ENCODE measurements at regions not wholly inside any gene's neighbourhood (a gene's known extent, or its start where the extent isn't known, plus 50 kb on each side); places are given as distances from the start of the nearest gene placed in this dataset.

DNA sequence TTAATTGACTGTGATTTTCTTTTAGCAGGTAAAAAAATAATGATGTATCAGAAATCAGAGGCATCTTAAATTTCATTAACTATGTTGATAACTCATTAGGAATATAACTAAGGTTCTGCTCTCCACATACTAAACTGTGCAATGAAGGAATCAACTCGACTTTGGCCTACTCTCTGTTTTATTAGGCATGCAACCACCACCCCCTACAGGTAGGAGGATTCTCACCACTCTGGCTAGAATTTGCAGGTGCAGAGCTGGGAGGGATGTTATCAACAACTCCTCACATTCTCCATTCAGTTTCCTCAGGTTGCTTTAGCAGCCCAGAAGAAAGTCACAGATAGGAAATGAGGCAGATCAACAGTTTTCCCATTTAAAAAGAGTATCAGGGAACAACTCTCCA lies 160.1 kb downstream of the COX18 start:
- peak; percentile 23 for DNase-seq
- H3K9me3 ChIP-seq (ENCODE audit: low read depth): no peaks in the 10 kb centered on the region
- no peaks in the 10 kb centered on the region for H3K36me3 ChIP-seq (ENCODE audit: low read depth)
- H3K79me2 ChIP-seq (ENCODE audit: insufficient read depth): no peaks in the 10 kb centered on the region
- no peak overlapping the region for H3K4me3 ChIP-seq
- TF ChIP-seq EZH2 (IDR thresholded peaks at IDR 0.05; ENCODE audit: insufficient read depth, poor library complexity, severe bottlenecking) (no peak), EZH2phosphoT487 (IDR thresholded peaks at IDR 0.05; ENCODE audit: insufficient read depth, low read depth) (no peak)
- H4K20me1 ChIP-seq (ENCODE audit: insufficient read depth): no peaks in the 10 kb centered on the region
- H3K27me3 ChIP-seq (replicated peaks; ENCODE audit: insufficient read depth): no peaks in the 10 kb centered on the region
- no peak overlapping the region for H3K9ac ChIP-seq
- in situ Hi-C loops (cut with MboI): no loop called here
- no peak overlapping the region for H3K27ac ChIP-seq
- H2AFZ ChIP-seq: no peak overlapping the region
- 3 to 16% methylated on average over 1 of the region's 1 CpG for WGBS, 2 experiments (ENCODE audit: low coverage in 1 of 2, low lambda C conversion rate in 2 of 2, missing lambda C conversion rate in 2 of 2)
- no peaks in the 10 kb centered on the region for H3K4me1 ChIP-seq (ENCODE audit: insufficient read depth)
- no peaks in the 10 kb centered on the region for H3K9me2 ChIP-seq (ENCODE audit: insufficient read depth)
- no peaks in the 10 kb centered on the region for H3F3A ChIP-seq (ENCODE audit: insufficient read depth)
- no peak overlapping the region for H3K4me2 ChIP-seq (ENCODE audit: unreplicated experiment)

DNA sequence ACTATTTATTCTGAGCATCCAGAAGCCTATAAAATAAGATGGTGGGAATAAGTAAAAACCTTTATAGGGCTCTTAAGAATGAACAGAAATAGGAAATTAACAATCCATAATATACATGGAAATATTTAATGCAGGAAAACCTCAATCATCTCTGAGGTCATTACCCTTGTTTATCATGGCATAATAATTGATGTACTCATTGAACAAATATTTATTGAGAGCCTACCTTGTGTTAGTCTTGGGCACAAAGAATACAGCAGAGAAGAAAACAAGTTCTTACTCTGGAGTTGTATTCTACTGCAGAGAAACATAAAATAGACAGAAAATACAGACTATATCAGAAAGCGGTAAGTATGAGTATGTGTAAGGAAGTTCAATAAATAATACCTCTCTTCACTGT lies 167.2 kb downstream of the COX18 start:
- DNase-seq: no peak
- H3K27me3 ChIP-seq (replicated peaks; ENCODE audit: insufficient read depth): no peaks in the 10 kb centered on the region
- no peak overlapping the region for H3K4me3 ChIP-seq
- no peaks in the 10 kb centered on the region; the same call in 1 of the 2 replicates for H3K9me2 ChIP-seq (ENCODE audit: insufficient read depth)
- no peak overlapping the region for H3K9ac ChIP-seq
- no peak overlapping the region for H3K27ac ChIP-seq
- H3K36me3 ChIP-seq (ENCODE audit: low read depth): no peaks in the 10 kb centered on the region
- in situ Hi-C loops (cut with MboI): no loop called here
- H3K79me2 ChIP-seq (ENCODE audit: insufficient read depth): no peaks in the 10 kb centered on the region
- no peak overlapping the region for H2AFZ ChIP-seq
- H4K20me1 ChIP-seq (ENCODE audit: insufficient read depth): no peaks in the 10 kb centered on the region
- 42 to 57% methylated on average over 1 of the region's 1 CpG for WGBS, 2 experiments (ENCODE audit: low coverage in 1 of 2, low lambda C conversion rate in 2 of 2, missing lambda C conversion rate in 2 of 2)
- H3K4me2 ChIP-seq (ENCODE audit: unreplicated experiment): no peak overlapping the region
- no peak for TF ChIP-seq EZH2phosphoT487 (IDR thresholded peaks at IDR 0.05; ENCODE audit: insufficient read depth, low read depth)
- TF ChIP-seq EZH2 (IDR thresholded peaks at IDR 0.05; ENCODE audit: insufficient read depth, poor library complexity, severe bottlenecking): no peak
- H3K4me1 ChIP-seq (ENCODE audit: insufficient read depth): peaks cover 18% of the 10 kb centered on the region
- H3K9me3 ChIP-seq (ENCODE audit: low read depth): no peaks in the 10 kb centered on the region
- peaks cover 12% of the 10 kb centered on the region for H3F3A ChIP-seq (ENCODE audit: insufficient read depth)

GRCh38 chr4:72901553-72901952 lies 168.0 kb downstream of the COX18 start:
- Histone ChIP-seq H3F3A (ENCODE audit: insufficient read depth) (peaks cover 20% of the 10 kb centered on the region), H3K4me1 (ENCODE audit: insufficient read depth) (peaks cover 24% of the 10 kb centered on the region), H3K36me3 (ENCODE audit: low read depth) (no peaks in the 10 kb centered on the region), H3K9me2 (ENCODE audit: insufficient read depth) (no peaks in the 10 kb centered on the region; the same call in 1 of the 2 replicates), H3K79me2 (ENCODE audit: insufficient read depth) (no peaks in the 10 kb centered on the region), H3K4me3 (no peak overlapping the region), H2AFZ (no peak overlapping the region), H3K9me3 (ENCODE audit: low read depth) (no peaks in the 10 kb centered on the region), H3K9ac (no peak overlapping the region), H4K20me1 (ENCODE audit: insufficient read depth) (no peaks in the 10 kb centered on the region), H3K27me3 (replicated peaks; ENCODE audit: insufficient read depth) (no peaks in the 10 kb centered on the region), H3K27ac (no peak overlapping the region), H3K4me2 (ENCODE audit: unreplicated experiment) (peak overlapping the region; percentile 21)
- DNase-seq: no peak
- in situ Hi-C loops (cut with MboI): no loop called here
- no peak for TF ChIP-seq EZH2phosphoT487 (IDR thresholded peaks at IDR 0.05; ENCODE audit: insufficient read depth, low read depth)
- no peak for TF ChIP-seq EZH2 (IDR thresholded peaks at IDR 0.05; ENCODE audit: insufficient read depth, poor library complexity, severe bottlenecking)
- WGBS, 2 experiments (ENCODE audit: low coverage in 1 of 2, low lambda C conversion rate in 2 of 2, missing lambda C conversion rate in 2 of 2): 76% methylated on average over 2 of the region's 2 CpGs

- in situ Hi-C loops (cut with MboI): no loop called here
- no peak overlapping the region for H3K9ac ChIP-seq
- H3K36me3 ChIP-seq (ENCODE audit: low read depth): no peaks in the 10 kb centered on the region
- 0 to 3% methylated on average over 2 of the region's 2 CpGs for WGBS, 2 experiments (ENCODE audit: low coverage in 1 of 2, low lambda C conversion rate in 2 of 2, missing lambda C conversion rate in 2 of 2)
- peaks cover 26% of the 10 kb centered on the region for H3F3A ChIP-seq (ENCODE audit: insufficient read depth)
- no peaks in the 10 kb centered on the region for H3K27me3 ChIP-seq (replicated peaks; ENCODE audit: insufficient read depth)
- peaks cover 30% of the 10 kb centered on the region for H3K4me1 ChIP-seq (ENCODE audit: insufficient read depth)
- peak; percentile 82 for DNase-seq
- H3K9me2 ChIP-seq (ENCODE audit: insufficient read depth): no peaks in the 10 kb centered on the region; the same call in 1 of the 2 replicates
- no peaks in the 10 kb centered on the region for H3K79me2 ChIP-seq (ENCODE audit: insufficient read depth)
- peak overlapping the region; percentile 21 for H3K4me2 ChIP-seq (ENCODE audit: unreplicated experiment)
- TF ChIP-seq EZH2 (IDR thresholded peaks at IDR 0.05; ENCODE audit: insufficient read depth, poor library complexity, severe bottlenecking): no peak
- no peak for TF ChIP-seq EZH2phosphoT487 (IDR thresholded peaks at IDR 0.05; ENCODE audit: insufficient read depth, low read depth)
- H4K20me1 ChIP-seq (ENCODE audit: insufficient read depth): no peaks in the 10 kb centered on the region
- no peaks in the 10 kb centered on the region for H3K9me3 ChIP-seq (ENCODE audit: low read depth)
- H3K4me3 ChIP-seq: no peak overlapping the region
- H2AFZ ChIP-seq: peak overlapping the region; percentile 39; the same call in 1 of the 2 replicates
- H3K27ac ChIP-seq: peak overlapping the region; percentile 39
Measured at GRCh38 chr4:72900952-72901351, 168.6 kb downstream of the COX18 start.

GRCh38 chr4:72899621-72900020 lies 169.9 kb downstream of the COX18 start:
- Histone ChIP-seq H3K27ac (no peak overlapping the region), H3K9me3 (ENCODE audit: low read depth) (no peaks in the 10 kb centered on the region), H3K79me2 (ENCODE audit: insufficient read depth) (no peaks in the 10 kb centered on the region), H3K9ac (no peak overlapping the region), H3K4me2 (ENCODE audit: unreplicated experiment) (no peak overlapping the region), H3K27me3 (replicated peaks; ENCODE audit: insufficient read depth) (no peaks in the 10 kb centered on the region), H2AFZ (no peak overlapping the region), H3K4me3 (no peak overlapping the region), H4K20me1 (ENCODE audit: insufficient read depth) (no peaks in the 10 kb centered on the region), H3K36me3 (ENCODE audit: low read depth) (no peaks in the 10 kb centered on the region), H3K4me1 (ENCODE audit: insufficient read depth) (peaks cover 35% of the 10 kb centered on the region), H3F3A (ENCODE audit: insufficient read depth) (peaks cover 28% of the 10 kb centered on the region), H3K9me2 (ENCODE audit: insufficient read depth) (no peaks in the 10 kb centered on the region; the same call in 1 of the 2 replicates)
- WGBS, 2 experiments (ENCODE audit: low coverage in 1 of 2, low lambda C conversion rate in 2 of 2, missing lambda C conversion rate in 2 of 2): 94 to 96% methylated on average over 3 of the region's 3 CpGs
- TF ChIP-seq EZH2phosphoT487 (IDR thresholded peaks at IDR 0.05; ENCODE audit: insufficient read depth, low read depth) (no peak), EZH2 (IDR thresholded peaks at IDR 0.05; ENCODE audit: insufficient read depth, poor library complexity, severe bottlenecking) (no peak)
- no peak for DNase-seq
- in situ Hi-C loops (cut with MboI): no loop called here
